ENCODE measurements at regions not wholly inside any gene's neighbourhood (a gene's known extent, or its start where the extent isn't known, plus 50 kb on each side); places are given as distances from the start of the nearest gene placed in this dataset.
A peak's percentile ranks its signal among the peaks of the same experiment; 100 is the strongest.

- H3K27ac Mint-ChIP-seq (ENCODE audit: unreplicated experiment) = no peak overlapping the region
- POLR2A ChIA-PET = no interaction called here
Measured at GRCh38 chr18:41745166-41746049, 209.6 kb upstream of the PIK3C3 start.

GRCh38 chr18:41744421-41745030 is 210.5 kb upstream of the PIK3C3 start:
- Mint-ChIP-seq H3K4me1 (ENCODE audit: low read depth, unreplicated experiment) (no peaks in the 10 kb centered on the region), H3K27ac (ENCODE audit: unreplicated experiment) (no peak overlapping the region), H3K27me3 (ENCODE audit: insufficient read depth, unreplicated experiment) (peaks cover 4% of the 10 kb centered on the region), H3K4me3 (ENCODE audit: unreplicated experiment) (no peak overlapping the region), H3K9me3 (ENCODE audit: unreplicated experiment) (no peaks in the 10 kb centered on the region), H3K36me3 (ENCODE audit: insufficient read depth, unreplicated experiment) (no peaks in the 10 kb centered on the region)
- intact Hi-C loops (cut with micrococcal nuclease; ENCODE audit: unreplicated experiment) = loop anchor here (5.0 kb wide), 2 partner anchors 163 to 352 kb away; no protein-coding TSS in a partner anchor
- no peaks in the 10 kb centered on the region for H3K4me1 ChIP-seq
- no peak for TF ChIP-seq CTCF (IDR thresholded peaks at IDR 0.05; ENCODE audit: insufficient read depth in 1 of 2, low read depth in 1 of 2, low read length in 1 of 2, severe bottlenecking in 1 of 2, unreplicated experiment in 1 of 2)
- POLR2A ChIA-PET = no interaction called here
- CTCF ChIA-PET = no interaction called here
- H3K36me3 ChIP-seq (ENCODE audit: control insufficient read depth, insufficient read depth, low read length) = no peaks in the 10 kb centered on the region
- H3K9me3 ChIP-seq = no peaks in the 10 kb centered on the region
- BruUV-seq (replicated peaks) = no TSS peak
- DNase-seq = no peak
- no peaks in the 10 kb centered on the region for H3K27me3 ChIP-seq (replicated peaks; ENCODE audit: control insufficient read depth, insufficient read depth, low read length)
- H3K4me3 ChIP-seq (ENCODE audit: low read depth, low read length) = no peak overlapping the region

More at GRCh38 chr18:41745166-41746049, 209.6 kb upstream of the PIK3C3 start:
- intact Hi-C loops (cut with micrococcal nuclease; ENCODE audit: unreplicated experiment) = loop anchor here (5.0 kb wide), 2 partner anchors 162 to 353 kb away; no protein-coding TSS in a partner anchor
- H3K27me3 ChIP-seq (replicated peaks; ENCODE audit: control insufficient read depth, insufficient read depth, low read length) = no peaks in the 10 kb centered on the region
- DNase-seq = peak; percentile 18 to 34
- Mint-ChIP-seq H3K36me3 (ENCODE audit: insufficient read depth, unreplicated experiment) (no peaks in the 10 kb centered on the region), H3K4me3 (ENCODE audit: unreplicated experiment) (no peak overlapping the region), H3K9me3 (ENCODE audit: unreplicated experiment) (no peaks in the 10 kb centered on the region), H3K4me1 (ENCODE audit: low read depth, unreplicated experiment) (no peaks in the 10 kb centered on the region), H3K27me3 (ENCODE audit: insufficient read depth, unreplicated experiment) (peaks cover 4% of the 10 kb centered on the region)
- no peaks in the 10 kb centered on the region for H3K36me3 ChIP-seq (ENCODE audit: control insufficient read depth, insufficient read depth, low read length)
- CTCF ChIA-PET = no interaction called here
- peak; percentile 32 to 47 for TF ChIP-seq CTCF (IDR thresholded peaks at IDR 0.05; ENCODE audit: insufficient read depth in 1 of 2, low read depth in 1 of 2, low read length in 1 of 2, severe bottlenecking in 1 of 2, unreplicated experiment in 1 of 2)
- no peaks in the 10 kb centered on the region for H3K9me3 ChIP-seq
- no TSS peak for BruUV-seq (replicated peaks)
- H3K4me3 ChIP-seq (ENCODE audit: low read depth, low read length) = no peak overlapping the region
- no peaks in the 10 kb centered on the region for H3K4me1 ChIP-seq

GRCh38 chr18:41737218-41737617 is 217.8 kb upstream of the PIK3C3 start:
- Mint-ChIP-seq H3K4me3 (ENCODE audit: unreplicated experiment) (no peak overlapping the region), H3K36me3 (ENCODE audit: insufficient read depth, unreplicated experiment) (no peaks in the 10 kb centered on the region), H3K4me1 (ENCODE audit: low read depth, unreplicated experiment) (no peaks in the 10 kb centered on the region), H3K27me3 (ENCODE audit: insufficient read depth, unreplicated experiment) (no peaks in the 10 kb centered on the region), H3K9me3 (ENCODE audit: unreplicated experiment) (no peaks in the 10 kb centered on the region), H3K27ac (ENCODE audit: unreplicated experiment) (no peak overlapping the region)
- Histone ChIP-seq H3K36me3 (ENCODE audit: control insufficient read depth, insufficient read depth, low read length) (no peaks in the 10 kb centered on the region), H3K4me1 (no peaks in the 10 kb centered on the region), H3K27me3 (replicated peaks; ENCODE audit: control insufficient read depth, insufficient read depth, low read length) (no peaks in the 10 kb centered on the region), H3K4me3 (ENCODE audit: low read depth, low read length) (no peak overlapping the region), H3K9me3 (no peaks in the 10 kb centered on the region)
- BruUV-seq (replicated peaks) = no TSS peak
- POLR2A ChIA-PET = no interaction called here
- no peak for TF ChIP-seq CTCF (IDR thresholded peaks at IDR 0.05; ENCODE audit: insufficient read depth in 1 of 2, low read depth in 1 of 2, low read length in 1 of 2, severe bottlenecking in 1 of 2, unreplicated experiment in 1 of 2)
- no peak for DNase-seq
- CTCF ChIA-PET = no interaction called here
- intact Hi-C loops (cut with micrococcal nuclease; ENCODE audit: unreplicated experiment) = no loop called here

Measured in Caco-2 (cell line).